Stimulated activated naive B cell treated with anti-CD40 and anti-IgM and Interleukin-4, amounts not matched to agents 10 μg/mL and 1 μg/mL and 100 μg/mL, for 72 hours (primary cell): ENCODE measurements at regions not wholly inside any gene's neighbourhood (a gene's known extent, or its start where the extent isn't known, plus 50 kb on each side); places are given as distances from the start of the nearest gene placed in this dataset.

Experiments
- ATAC-seq, 2 donors: fragments of 150-1000 bp; cut with Tn5 transposase; replicated peaks; 2 replicates each; pipeline ENCODE4 v1.10.0; 2021; ENCODE audit warnings: moderate library complexity in 1 of 2
- DNase-seq: peaks from one replicate; pipeline ENCODE4 v3.0.0; 2021
- H3K27ac Mint-ChIP-seq: one replicate; pipeline ENCODE4 v1.8.0; 2022; ENCODE audit warnings: mild to moderate bottlenecking, mixed read lengths
- H3K27me3 Mint-ChIP-seq, 2 donors: one replicate each; pipeline ENCODE4 v1.8.0; 2022; ENCODE audit warnings: mixed read lengths in 2 of 2
- H3K36me3 Mint-ChIP-seq, 2 donors: one replicate each; pipeline ENCODE4 v1.8.0; 2022; ENCODE audit warnings: mixed read lengths in 2 of 2, mild to moderate bottlenecking in 1 of 2
- H3K4me1 Mint-ChIP-seq, 2 donors: one replicate each; pipeline ENCODE4 v1.8.0; 2022; ENCODE audit warnings: mixed read lengths in 2 of 2, mild to moderate bottlenecking in 1 of 2
- H3K4me3 Mint-ChIP-seq, 2 donors: one replicate each; pipeline ENCODE4 v1.8.0; 2022; ENCODE audit warnings: mild to moderate bottlenecking in 2 of 2, mixed read lengths in 2 of 2, moderate library complexity in 1 of 2
- H3K9me3 Mint-ChIP-seq, 2 donors: one replicate each; pipeline ENCODE4 v1.8.0; 2022; ENCODE audit warnings: mixed read lengths in 2 of 2, mild to moderate bottlenecking in 1 of 2

GRCh38 chr6:104423691-104424090, 436.0 kb downstream of the HACE1 start:
- ATAC-seq (no peak), DNase-seq (no peak)
- Mint-ChIP-seq H3K36me3 (no peaks in the 10 kb centered on the region), H3K4me3 (no peak overlapping the region), H3K27ac (no peak overlapping the region), H3K27me3 (no peaks in the 10 kb centered on the region), H3K9me3 (peaks cover 14 to 18% of the 10 kb centered on the region in 2 donors), H3K4me1 (no peaks in the 10 kb centered on the region)

- H3K27me3 Mint-ChIP-seq: no peaks in the 10 kb centered on the region
- no peaks in the 10 kb centered on the region for H3K36me3 Mint-ChIP-seq
These were observed 438.1 kb downstream of the HACE1 start for GRCh38 chr6:104421650-104422049.

GRCh38 chr6:104418839-104419238, 440.9 kb downstream of the HACE1 start:
- Mint-ChIP-seq H3K27ac (no peak overlapping the region), H3K9me3 (peaks cover 13 to 14% of the 10 kb centered on the region in 2 donors), H3K4me3 (no peak overlapping the region), H3K4me1 (no peaks in the 10 kb centered on the region), H3K36me3 (no peaks in the 10 kb centered on the region), H3K27me3 (no peaks in the 10 kb centered on the region)
- DNase-seq (no peak), ATAC-seq (no peak)

More at GRCh38 chr6:104421650-104422049, 438.1 kb downstream of the HACE1 start:
- ATAC-seq: no peak
- Mint-ChIP-seq H3K4me1 (no peaks in the 10 kb centered on the region), H3K9me3 (peaks cover 18% of the 10 kb centered on the region in 2 donors), H3K27ac (no peak overlapping the region), H3K4me3 (no peak overlapping the region)
- DNase-seq: no peak

GRCh38 chr6:104418125-104418524, 441.6 kb downstream of the HACE1 start:
- Mint-ChIP-seq H3K36me3 (no peaks in the 10 kb centered on the region), H3K27me3 (no peaks in the 10 kb centered on the region), H3K27ac (no peak overlapping the region), H3K9me3 (peaks cover 6 to 10% of the 10 kb centered on the region in 2 donors), H3K4me1 (no peaks in the 10 kb centered on the region), H3K4me3 (no peak overlapping the region)
- no peak for DNase-seq
- ATAC-seq: no peak

GRCh38 chr6:104414723-104415122, 445.0 kb downstream of the HACE1 start:
- peaks cover 0 to 5% of the 10 kb centered on the region in 2 donors for H3K9me3 Mint-ChIP-seq
- H3K36me3 Mint-ChIP-seq: no peaks in the 10 kb centered on the region
- no peak overlapping the region for H3K4me3 Mint-ChIP-seq
- DNase-seq: no peak
- no peak for ATAC-seq
- H3K27me3 Mint-ChIP-seq: no peaks in the 10 kb centered on the region
- H3K27ac Mint-ChIP-seq: no peak overlapping the region
- no peaks in the 10 kb centered on the region for H3K4me1 Mint-ChIP-seq

- DNase-seq (no peak), ATAC-seq (no peak)
- Mint-ChIP-seq H3K27ac (no peak overlapping the region), H3K4me1 (no peaks in the 10 kb centered on the region), H3K36me3 (no peaks in the 10 kb centered on the region), H3K4me3 (no peak overlapping the region), H3K9me3 (peaks cover 0 to 5% of the 10 kb centered on the region in 2 donors), H3K27me3 (no peaks in the 10 kb centered on the region)
These were observed 446.0 kb downstream of the HACE1 start for GRCh38 chr6:104413767-104414166.

GRCh38 chr6:104411302-104411701, 448.4 kb downstream of the HACE1 start:
- H3K27ac Mint-ChIP-seq: no peak overlapping the region
- H3K9me3 Mint-ChIP-seq: peaks cover 0 to 1% of the 10 kb centered on the region in 2 donors
- no peaks in the 10 kb centered on the region for H3K4me1 Mint-ChIP-seq
- no peak for DNase-seq
- no peak for ATAC-seq
- no peak overlapping the region for H3K4me3 Mint-ChIP-seq
- no peaks in the 10 kb centered on the region for H3K27me3 Mint-ChIP-seq
- no peaks in the 10 kb centered on the region for H3K36me3 Mint-ChIP-seq

- no peak overlapping the region for H3K4me3 Mint-ChIP-seq
- H3K27me3 Mint-ChIP-seq: no peaks in the 10 kb centered on the region
- no peak for DNase-seq
- no peaks in the 10 kb centered on the region for H3K4me1 Mint-ChIP-seq
- no peaks in the 10 kb centered on the region for H3K36me3 Mint-ChIP-seq
- ATAC-seq: no peak
- H3K27ac Mint-ChIP-seq: no peak overlapping the region
- H3K9me3 Mint-ChIP-seq: peaks cover 0 to 1% of the 10 kb centered on the region in 2 donors
These were observed 449.8 kb downstream of the HACE1 start for GRCh38 chr6:104409913-104410312.

GRCh38 chr6:104407957-104408356, 451.8 kb downstream of the HACE1 start:
- DNase-seq: no peak
- H3K27me3 Mint-ChIP-seq: no peaks in the 10 kb centered on the region
- no peaks in the 10 kb centered on the region for H3K36me3 Mint-ChIP-seq
- no peak overlapping the region for H3K4me3 Mint-ChIP-seq
- ATAC-seq: no peak
- no peak overlapping the region for H3K27ac Mint-ChIP-seq
- peaks cover 0 to 2% of the 10 kb centered on the region in 2 donors for H3K9me3 Mint-ChIP-seq
- no peaks in the 10 kb centered on the region for H3K4me1 Mint-ChIP-seq

GRCh38 chr6:104404377-104404776, 455.3 kb downstream of the HACE1 start:
- Mint-ChIP-seq H3K36me3 (no peaks in the 10 kb centered on the region), H3K4me3 (no peak overlapping the region), H3K27ac (no peak overlapping the region), H3K4me1 (no peaks in the 10 kb centered on the region), H3K27me3 (no peaks in the 10 kb centered on the region), H3K9me3 (peaks cover 0 to 2% of the 10 kb centered on the region in 2 donors)
- ATAC-seq: no peak
- no peak for DNase-seq

GRCh38 chr6:104402572-104402971, 457.1 kb downstream of the HACE1 start:
- Mint-ChIP-seq H3K4me3 (no peak overlapping the region), H3K36me3 (no peaks in the 10 kb centered on the region), H3K27ac (no peak overlapping the region), H3K9me3 (peaks cover 0 to 2% of the 10 kb centered on the region in 2 donors), H3K27me3 (no peaks in the 10 kb centered on the region), H3K4me1 (no peaks in the 10 kb centered on the region)
- ATAC-seq (no peak), DNase-seq (no peak)

- Mint-ChIP-seq H3K9me3 (peaks cover 0 to 2% of the 10 kb centered on the region in 2 donors), H3K4me1 (no peaks in the 10 kb centered on the region), H3K27me3 (no peaks in the 10 kb centered on the region), H3K36me3 (no peaks in the 10 kb centered on the region), H3K4me3 (no peak overlapping the region), H3K27ac (no peak overlapping the region)
- DNase-seq: no peak
- ATAC-seq: no peak
These were observed 457.8 kb downstream of the HACE1 start for GRCh38 chr6:104401926-104402325.

- peaks cover 0 to 4% of the 10 kb centered on the region in 2 donors for H3K9me3 Mint-ChIP-seq
- ATAC-seq: no peak
- no peaks in the 10 kb centered on the region for H3K27me3 Mint-ChIP-seq
- H3K4me3 Mint-ChIP-seq: no peak overlapping the region
- no peak for DNase-seq
- no peaks in the 10 kb centered on the region for H3K4me1 Mint-ChIP-seq
- H3K27ac Mint-ChIP-seq: no peak overlapping the region
- H3K36me3 Mint-ChIP-seq: no peaks in the 10 kb centered on the region
These were observed 458.9 kb downstream of the HACE1 start for GRCh38 chr6:104400844-104401243.

GRCh38 chr6:104396077-104396476, 463.6 kb downstream of the HACE1 start:
- Mint-ChIP-seq H3K9me3 (peaks cover 0 to 2% of the 10 kb centered on the region in 2 donors), H3K27ac (no peak overlapping the region), H3K36me3 (no peaks in the 10 kb centered on the region), H3K4me3 (no peak overlapping the region), H3K4me1 (no peaks in the 10 kb centered on the region), H3K27me3 (no peaks in the 10 kb centered on the region)
- ATAC-seq (no peak), DNase-seq (no peak)

- DNase-seq (no peak), ATAC-seq (no peak)
- Mint-ChIP-seq H3K4me3 (no peak overlapping the region), H3K36me3 (no peaks in the 10 kb centered on the region), H3K9me3 (peaks cover 0 to 5% of the 10 kb centered on the region in 2 donors), H3K4me1 (no peaks in the 10 kb centered on the region), H3K27ac (no peak overlapping the region), H3K27me3 (no peaks in the 10 kb centered on the region)
These were observed 477.8 kb downstream of the HACE1 start for GRCh38 chr6:104381907-104382306.
